ENCODE measurements at regions not wholly inside any gene's neighbourhood (a gene's known extent, or its start where the extent isn't known, plus 50 kb on each side); places are given as distances from the start of the nearest gene placed in this dataset.
"Not testable (repeated sequence)": the region's sequence is repeated elsewhere in the genome, so short reads cannot be mapped to it uniquely, and the experiment has no call there.

GRCh38 chr14:38355473-38355872, 99.6 kb upstream of the CLEC14A start:
- not testable (repeated sequence) for TF ChIP-seq CBX5 (CRISPR knock-in tag; IDR thresholded peaks at IDR 0.05; ENCODE audit: borderline replicate concordance); ATF4 (CRISPR knock-in tag; IDR thresholded peaks at IDR 0.05)

Data from HepG2 (cell line).